HG02852 (cell line): ENCODE measurements at regions not wholly inside any gene's neighbourhood (a gene's known extent, or its start where the extent isn't known, plus 50 kb on each side); places are given as distances from the start of the nearest gene placed in this dataset.

Experiments used
- ATAC-seq: cut with Tn5 transposase; IDR thresholded peaks from one replicate; pipeline ENCODE4 v1.9.1; 2021; ENCODE audit warnings: mild to moderate bottlenecking, moderate library complexity; ENCODE audit not compliant: unreplicated experiment

DNA sequence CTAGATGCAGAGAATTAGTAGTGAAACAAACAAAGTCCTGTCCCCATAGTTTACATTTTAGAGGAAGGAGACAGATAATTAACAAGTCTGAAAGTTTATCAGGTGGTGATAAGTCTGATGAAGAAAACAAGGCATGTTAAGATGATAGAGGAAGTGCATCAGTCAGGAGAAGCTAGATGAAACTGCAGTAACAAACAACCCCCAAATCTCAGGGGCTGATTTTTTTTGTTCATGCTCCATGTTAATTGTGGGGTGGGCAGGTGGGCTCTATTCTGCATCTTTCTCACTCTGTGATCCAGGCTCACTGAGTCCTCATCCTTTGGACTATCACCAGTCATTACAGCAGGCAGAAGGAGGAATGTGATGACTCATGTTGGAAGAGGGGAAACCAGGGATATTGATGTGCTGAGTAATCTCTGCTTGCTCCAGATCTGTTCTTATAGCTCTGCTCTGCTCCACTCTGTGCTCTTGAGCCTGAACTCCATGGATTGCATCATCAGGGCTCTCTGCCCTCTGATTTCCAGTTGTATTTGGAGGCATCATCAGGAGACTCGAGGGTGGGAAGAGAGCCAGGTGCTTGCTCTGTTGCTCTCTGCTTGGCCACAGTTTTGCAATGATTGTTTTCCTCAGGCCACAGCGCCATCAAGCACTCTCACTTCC is 166.9 kb downstream of the IER5 start:
- ATAC-seq, result no peak

DNA sequence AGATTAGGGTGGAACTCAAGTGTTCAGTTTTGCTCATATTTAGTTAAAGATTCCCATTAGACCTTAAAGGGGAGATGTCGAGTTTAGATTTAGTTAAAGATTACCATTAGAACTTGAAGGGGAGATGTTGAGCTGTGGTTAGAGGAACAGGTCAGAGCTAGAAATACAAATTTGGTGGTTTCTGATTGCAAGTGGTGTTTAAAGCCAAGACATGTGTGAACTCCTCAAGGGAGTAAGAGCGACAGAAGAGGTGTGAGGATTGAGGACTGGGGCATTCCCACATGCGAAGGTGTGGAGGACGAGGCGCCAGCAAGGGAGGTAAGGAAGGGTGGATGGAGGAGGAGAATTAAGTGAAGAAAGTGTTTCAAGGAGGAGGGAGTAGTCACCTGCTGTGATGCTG is 168.6 kb downstream of the IER5 start:
- no peak for ATAC-seq

- no peak for ATAC-seq
Measured at GRCh38 chr1:181259026-181259745, 170.7 kb downstream of the IER5 start.

DNA sequence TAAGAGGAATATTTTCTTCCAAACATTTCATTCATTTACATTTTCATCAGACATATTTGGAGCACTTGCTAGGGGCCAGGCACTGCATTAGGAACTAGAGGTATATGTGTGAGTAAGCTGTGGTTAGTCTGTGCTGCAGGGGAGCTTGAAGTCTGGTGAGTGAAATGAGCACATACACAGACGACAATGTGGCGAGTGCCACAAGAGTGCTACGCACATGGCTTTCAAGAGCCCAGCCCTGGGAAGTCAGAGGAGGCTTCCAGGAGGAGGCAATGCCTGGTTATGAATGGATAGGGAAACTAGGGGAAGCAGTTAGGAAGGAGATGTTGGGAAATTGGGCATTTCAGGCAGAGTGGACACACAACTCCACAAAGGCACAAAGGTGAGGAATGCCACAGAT is 171.8 kb downstream of the IER5 start:
- no peak for ATAC-seq

- no peak for ATAC-seq
Measured at GRCh38 chr1:181260994-181261393, 172.5 kb downstream of the IER5 start.

DNA sequence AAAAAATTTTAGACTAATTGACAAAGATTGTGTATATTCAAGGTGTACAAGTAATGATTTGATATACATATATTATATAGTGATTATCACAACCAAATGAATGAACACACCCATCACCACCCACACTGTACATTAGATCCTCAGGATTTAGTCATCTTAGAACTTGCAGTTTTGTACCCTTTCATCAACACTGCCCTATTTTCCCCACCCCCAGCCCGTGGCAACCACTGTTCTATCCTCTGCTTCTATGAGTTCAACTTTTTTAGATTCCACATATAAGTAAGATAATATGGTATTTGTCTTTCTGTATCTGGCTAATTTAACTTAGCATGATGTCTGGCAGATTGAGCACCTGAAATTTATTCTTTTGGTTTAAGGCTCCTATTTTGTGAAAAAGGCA is 173.6 kb downstream of the IER5 start:
- ATAC-seq, result no peak

DNA sequence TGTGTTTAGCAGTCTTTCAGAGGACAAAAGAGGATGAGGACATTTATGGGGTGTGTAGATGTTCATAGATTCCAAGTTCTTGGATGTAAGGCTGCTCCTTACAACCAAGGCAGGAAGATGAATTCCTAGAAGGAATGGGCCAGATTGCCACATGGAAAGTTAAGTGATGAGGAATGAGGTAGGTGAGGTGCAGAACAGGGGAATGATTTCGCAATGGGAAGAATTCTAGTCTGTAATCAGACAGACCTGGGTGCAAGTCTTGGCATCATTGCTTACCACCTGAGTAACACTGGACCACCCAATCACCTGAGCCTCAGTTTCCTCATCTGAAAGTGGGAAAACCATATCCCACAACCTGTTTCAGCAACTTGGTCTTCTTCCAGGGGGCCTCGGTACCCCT is 174.9 kb downstream of the IER5 start:
- no peak for ATAC-seq

- no peak for ATAC-seq
Measured at GRCh38 chr1:181264821-181265220, 176.3 kb downstream of the IER5 start.

DNA sequence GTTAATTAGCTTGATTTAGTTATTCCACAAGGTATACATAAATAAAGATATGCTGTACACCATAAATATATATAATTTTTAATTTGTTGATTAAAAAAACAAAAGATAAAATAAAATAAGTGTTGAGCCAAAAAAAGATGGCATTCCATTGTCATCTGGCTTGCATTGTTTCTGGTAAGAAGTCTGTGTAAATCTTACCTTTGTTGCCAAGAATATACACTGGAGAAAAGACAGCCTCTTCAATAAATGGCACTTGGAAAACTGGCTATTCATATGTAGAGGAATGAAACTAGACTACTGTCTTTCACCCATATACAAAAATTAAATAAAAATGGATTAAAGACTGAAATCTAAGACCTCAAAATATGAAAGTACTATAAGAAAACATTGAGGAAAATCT is 196.5 kb downstream of the IER5 start:
- ATAC-seq, result no peak

GRCh38 chr1:181295217-181295616 is 188.1 kb upstream of the CACNA1E start:
- ATAC-seq, result no peak

- no peak for ATAC-seq
Measured at GRCh38 chr1:181296180-181296579, 187.1 kb upstream of the CACNA1E start.

GRCh38 chr1:181308098-181308497 is 175.2 kb upstream of the CACNA1E start:
- no peak for ATAC-seq

- ATAC-seq, result no peak
Measured at GRCh38 chr1:181310560-181310959, 172.8 kb upstream of the CACNA1E start.

- ATAC-seq, result no peak
Measured at GRCh38 chr1:181312946-181313345, 170.4 kb upstream of the CACNA1E start.

DNA sequence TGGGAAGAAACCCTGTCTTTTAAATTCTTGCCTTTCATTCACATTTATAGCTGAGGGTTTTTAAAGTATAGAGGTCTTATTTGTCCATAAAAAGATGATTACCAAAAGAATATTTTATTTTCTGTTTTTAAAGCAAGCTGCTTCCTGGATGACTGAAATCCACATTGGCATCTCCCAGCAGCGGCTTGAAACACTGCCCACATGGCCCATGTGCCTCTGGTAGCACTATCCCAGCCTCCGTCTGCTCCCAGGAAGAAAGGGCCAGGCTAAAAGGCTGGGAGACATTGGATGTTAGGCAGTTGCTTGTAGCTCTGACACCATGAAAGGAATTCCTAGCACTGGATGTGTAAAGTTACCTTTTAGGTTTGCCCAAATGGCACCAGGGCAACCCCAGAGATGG is 169.9 kb upstream of the CACNA1E start:
- no peak for ATAC-seq

GRCh38 chr1:181314010-181314409 is 169.3 kb upstream of the CACNA1E start:
- no peak for ATAC-seq

- ATAC-seq, result no peak
Measured at GRCh38 chr1:181314959-181315358, 168.4 kb upstream of the CACNA1E start.

- ATAC-seq, result no peak
Measured at GRCh38 chr1:181317261-181317930, 165.9 kb upstream of the CACNA1E start.

GRCh38 chr1:181318022-181318857 is 165.1 kb upstream of the CACNA1E start:
- no peak for ATAC-seq

GRCh38 chr1:181318858-181319235 is 164.5 kb upstream of the CACNA1E start:
- ATAC-seq, result no peak

DNA sequence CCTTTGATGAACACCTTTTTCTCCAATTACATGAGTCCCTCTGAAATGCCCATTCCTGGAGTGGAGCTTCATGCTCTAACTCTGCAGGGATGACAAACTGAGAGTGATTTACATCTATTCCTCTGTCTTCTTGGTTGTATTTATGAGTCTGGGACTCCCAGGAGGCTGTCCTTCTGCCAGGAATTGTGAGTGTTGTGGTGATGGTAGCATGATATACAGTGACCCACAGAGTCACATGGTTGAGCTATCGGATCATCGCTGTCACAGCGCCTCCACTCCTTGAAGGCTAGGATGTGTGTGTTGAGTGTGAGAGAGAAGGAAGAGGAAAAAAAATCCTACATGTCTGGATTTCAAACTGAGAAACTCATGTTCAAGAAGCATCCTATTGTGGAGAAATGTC is 163.4 kb upstream of the CACNA1E start:
- no peak for ATAC-seq
